ENCODE measurements at regions not wholly inside any gene's neighbourhood (a gene's known extent, or its start where the extent isn't known, plus 50 kb on each side); places are given as distances from the start of the nearest gene placed in this dataset.

DNA sequence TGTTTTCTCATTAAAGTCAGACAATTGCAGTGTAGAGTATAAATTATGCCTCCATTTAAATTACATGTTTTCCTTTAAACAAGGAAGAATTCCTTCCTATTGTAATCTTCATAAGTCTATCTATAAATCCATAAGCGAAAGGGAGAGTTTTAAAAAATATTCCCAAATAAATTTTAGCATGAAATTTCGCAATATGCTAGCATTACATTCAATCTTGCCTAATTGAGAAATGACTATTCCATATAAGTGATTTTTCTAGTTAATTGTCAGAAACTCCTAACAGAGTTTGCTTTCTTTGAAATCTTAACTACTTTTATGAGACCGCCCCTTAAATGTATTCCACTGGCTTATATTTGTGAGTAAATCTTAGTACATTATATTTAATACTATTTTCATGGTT lies 133.1 kb upstream of the CRIM1 start:
- no peak for FAIRE-seq
- Histone ChIP-seq H2AFZ (ENCODE audit: control insufficient read depth, low read depth, low read length) (no peak overlapping the region), H3K27me3 (replicated peaks in 1 of 2; ENCODE audit: control insufficient read depth in 2 of 2, insufficient read depth in 2 of 2, low read length in 1 of 2) (no peaks in the 10 kb centered on the region; a peak in 1 of 4 replicates), H3K4me2 (ENCODE audit: control insufficient read depth, insufficient read depth) (no peak overlapping the region), H4K20me1 (ENCODE audit: control insufficient read depth, insufficient read depth) (no peaks in the 10 kb centered on the region), H3K36me3 (ENCODE audit: control insufficient read depth in 2 of 2, insufficient read depth in 2 of 2, low read length in 1 of 2) (no peaks in the 10 kb centered on the region), H3K9ac (ENCODE audit: control insufficient read depth, insufficient read depth, low read length) (no peak overlapping the region), H3K27ac (ENCODE audit: control insufficient read depth, insufficient read depth) (no peak overlapping the region), H3K4me1 (ENCODE audit: control insufficient read depth, insufficient read depth, low read length) (no peaks in the 10 kb centered on the region), H3K79me2 (ENCODE audit: control insufficient read depth, insufficient read depth, low read length) (no peaks in the 10 kb centered on the region), H3K4me3 (no peak overlapping the region), H3K9me3 (replicated peaks; ENCODE audit: control insufficient read depth, insufficient read depth, low read length) (no peaks in the 10 kb centered on the region)
- SMC1A ChIA-PET (ENCODE audit: uncharacterized antibody, unreplicated experiment): no interaction called here
- CTCF ChIA-PET: no interaction called here
- DNase-seq (ENCODE audit: low read depth, low spot score): no peak
- POLR2A ChIA-PET: no interaction called here
- ATAC-seq: no peak
- 20% methylated on average over 3 of the region's 3 CpGs for WGBS (ENCODE audit: insufficient coverage, insufficient replicate concordance, low lambda C conversion rate, missing lambda C conversion rate)
- BruUV-seq (replicated peaks): no TSS peak
- intact Hi-C loops (cut with micrococcal nuclease; ENCODE audit: unreplicated experiment): no loop called here
- in situ Hi-C loops (cut with MboI): no loop called here
- RAD21 ChIA-PET (ENCODE audit: unreplicated experiment): no interaction called here
- no peak for TF ChIP-seq ASH2L (IDR thresholded peaks at IDR 0.05; ENCODE audit: borderline replicate concordance, low read depth)
- no peak for TF ChIP-seq NR2F1 (conservative IDR thresholded peaks at IDR 0.05)
- TF ChIP-seq NFYB (IDR thresholded peaks at IDR 0.05; ENCODE audit: insufficient read depth, low read depth, low read length): no peak
- TF ChIP-seq BCL11A (IDR thresholded peaks at IDR 0.05; ENCODE audit: low read depth, low read length): no peak
- no peak for TF ChIP-seq EP300 (IDR thresholded peaks at IDR 0.05; ENCODE audit: borderline replicate concordance in 1 of 2, control insufficient read depth in 1 of 2, low read depth in 2 of 2, low read length in 2 of 2)
- no peak for TF ChIP-seq ZNF622 (IDR thresholded peaks at IDR 0.05)
- TF ChIP-seq, protein P1, sequence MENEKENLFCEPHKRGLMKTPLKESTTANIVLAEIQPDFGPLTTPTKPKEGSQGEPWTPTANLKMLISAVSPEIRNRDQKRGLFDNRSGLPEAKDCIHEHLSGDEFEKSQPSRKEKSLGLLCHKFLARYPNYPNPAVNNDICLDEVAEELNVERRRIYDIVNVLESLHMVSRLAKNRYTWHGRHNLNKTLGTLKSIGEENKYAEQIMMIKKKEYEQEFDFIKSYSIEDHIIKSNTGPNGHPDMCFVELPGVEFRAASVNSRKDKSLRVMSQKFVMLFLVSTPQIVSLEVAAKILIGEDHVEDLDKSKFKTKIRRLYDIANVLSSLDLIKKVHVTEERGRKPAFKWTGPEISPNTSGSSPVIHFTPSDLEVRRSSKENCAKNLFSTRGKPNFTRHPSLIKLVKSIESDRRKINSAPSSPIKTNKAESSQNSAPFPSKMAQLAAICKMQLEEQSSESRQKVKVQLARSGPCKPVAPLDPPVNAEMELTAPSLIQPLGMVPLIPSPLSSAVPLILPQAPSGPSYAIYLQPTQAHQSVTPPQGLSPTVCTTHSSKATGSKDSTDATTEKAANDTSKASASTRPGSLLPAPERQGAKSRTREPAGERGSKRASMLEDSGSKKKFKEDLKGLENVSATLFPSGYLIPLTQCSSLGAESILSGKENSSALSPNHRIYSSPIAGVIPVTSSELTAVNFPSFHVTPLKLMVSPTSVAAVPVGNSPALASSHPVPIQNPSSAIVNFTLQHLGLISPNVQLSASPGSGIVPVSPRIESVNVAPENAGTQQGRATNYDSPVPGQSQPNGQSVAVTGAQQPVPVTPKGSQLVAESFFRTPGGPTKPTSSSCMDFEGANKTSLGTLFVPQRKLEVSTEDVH (IDR thresholded peaks at IDR 0.05; ENCODE audit: low read depth, partially characterized antibody): no peak
- TF ChIP-seq, protein P2, sequence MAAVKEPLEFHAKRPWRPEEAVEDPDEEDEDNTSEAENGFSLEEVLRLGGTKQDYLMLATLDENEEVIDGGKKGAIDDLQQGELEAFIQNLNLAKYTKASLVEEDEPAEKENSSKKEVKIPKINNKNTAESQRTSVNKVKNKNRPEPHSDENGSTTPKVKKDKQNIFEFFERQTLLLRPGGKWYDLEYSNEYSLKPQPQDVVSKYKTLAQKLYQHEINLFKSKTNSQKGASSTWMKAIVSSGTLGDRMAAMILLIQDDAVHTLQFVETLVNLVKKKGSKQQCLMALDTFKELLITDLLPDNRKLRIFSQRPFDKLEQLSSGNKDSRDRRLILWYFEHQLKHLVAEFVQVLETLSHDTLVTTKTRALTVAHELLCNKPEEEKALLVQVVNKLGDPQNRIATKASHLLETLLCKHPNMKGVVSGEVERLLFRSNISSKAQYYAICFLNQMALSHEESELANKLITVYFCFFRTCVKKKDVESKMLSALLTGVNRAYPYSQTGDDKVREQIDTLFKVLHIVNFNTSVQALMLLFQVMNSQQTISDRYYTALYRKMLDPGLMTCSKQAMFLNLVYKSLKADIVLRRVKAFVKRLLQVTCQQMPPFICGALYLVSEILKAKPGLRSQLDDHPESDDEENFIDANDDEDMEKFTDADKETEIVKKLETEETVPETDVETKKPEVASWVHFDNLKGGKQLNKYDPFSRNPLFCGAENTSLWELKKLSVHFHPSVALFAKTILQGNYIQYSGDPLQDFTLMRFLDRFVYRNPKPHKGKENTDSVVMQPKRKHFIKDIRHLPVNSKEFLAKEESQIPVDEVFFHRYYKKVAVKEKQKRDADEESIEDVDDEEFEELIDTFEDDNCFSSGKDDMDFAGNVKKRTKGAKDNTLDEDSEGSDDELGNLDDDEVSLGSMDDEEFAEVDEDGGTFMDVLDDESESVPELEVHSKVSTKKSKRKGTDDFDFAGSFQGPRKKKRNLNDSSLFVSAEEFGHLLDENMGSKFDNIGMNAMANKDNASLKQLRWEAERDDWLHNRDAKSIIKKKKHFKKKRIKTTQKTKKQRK (IDR thresholded peaks at IDR 0.05; ENCODE audit: low read depth, low read length): no peak
- no peak for TF ChIP-seq CHD2 (IDR thresholded peaks at IDR 0.05; ENCODE audit: borderline replicate concordance, low read depth, low read length)
- TF ChIP-seq, protein P3, sequence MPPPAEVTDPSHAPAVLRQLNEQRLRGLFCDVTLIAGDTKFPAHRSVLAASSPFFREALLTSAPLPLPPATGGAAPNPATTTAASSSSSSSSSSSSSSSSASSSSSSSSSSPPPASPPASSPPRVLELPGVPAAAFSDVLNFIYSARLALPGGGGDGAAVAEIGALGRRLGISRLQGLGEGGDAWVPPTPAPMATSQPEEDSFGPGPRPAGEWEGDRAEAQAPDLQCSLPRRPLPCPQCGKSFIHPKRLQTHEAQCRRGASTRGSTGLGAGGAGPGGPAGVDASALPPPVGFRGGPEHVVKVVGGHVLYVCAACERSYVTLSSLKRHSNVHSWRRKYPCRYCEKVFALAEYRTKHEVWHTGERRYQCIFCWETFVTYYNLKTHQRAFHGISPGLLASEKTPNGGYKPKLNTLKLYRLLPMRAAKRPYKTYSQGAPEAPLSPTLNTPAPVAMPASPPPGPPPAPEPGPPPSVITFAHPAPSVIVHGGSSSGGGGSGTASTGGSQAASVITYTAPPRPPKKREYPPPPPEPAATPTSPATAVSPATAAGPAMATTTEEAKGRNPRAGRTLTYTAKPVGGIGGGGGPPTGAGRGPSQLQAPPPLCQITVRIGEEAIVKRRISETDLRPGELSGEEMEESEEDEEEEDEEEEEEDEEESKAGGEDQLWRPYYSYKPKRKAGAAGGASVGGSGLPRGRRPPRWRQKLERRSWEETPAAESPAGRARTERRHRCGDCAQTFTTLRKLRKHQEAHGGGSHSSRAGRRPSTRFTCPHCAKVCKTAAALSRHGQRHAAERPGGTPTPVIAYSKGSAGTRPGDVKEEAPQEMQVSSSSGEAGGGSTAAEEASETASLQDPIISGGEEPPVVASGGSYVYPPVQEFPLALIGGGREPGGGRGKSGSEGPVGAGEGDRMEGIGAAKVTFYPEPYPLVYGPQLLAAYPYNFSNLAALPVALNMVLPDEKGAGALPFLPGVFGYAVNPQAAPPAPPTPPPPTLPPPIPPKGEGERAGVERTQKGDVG (CRISPR knock-in tag; IDR thresholded peaks at IDR 0.05): no peak
- TF ChIP-seq, protein P4, sequence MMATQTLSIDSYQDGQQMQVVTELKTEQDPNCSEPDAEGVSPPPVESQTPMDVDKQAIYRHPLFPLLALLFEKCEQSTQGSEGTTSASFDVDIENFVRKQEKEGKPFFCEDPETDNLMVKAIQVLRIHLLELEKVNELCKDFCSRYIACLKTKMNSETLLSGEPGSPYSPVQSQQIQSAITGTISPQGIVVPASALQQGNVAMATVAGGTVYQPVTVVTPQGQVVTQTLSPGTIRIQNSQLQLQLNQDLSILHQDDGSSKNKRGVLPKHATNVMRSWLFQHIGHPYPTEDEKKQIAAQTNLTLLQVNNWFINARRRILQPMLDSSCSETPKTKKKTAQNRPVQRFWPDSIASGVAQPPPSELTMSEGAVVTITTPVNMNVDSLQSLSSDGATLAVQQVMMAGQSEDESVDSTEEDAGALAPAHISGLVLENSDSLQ (IDR thresholded peaks at IDR 0.05): no peak
- TF ChIP-seq ZZZ3 (IDR thresholded peaks at IDR 0.05; ENCODE audit: control insufficient read depth, insufficient read length, low read depth): no peak
- TF ChIP-seq NFXL1 (IDR thresholded peaks at IDR 0.05; ENCODE audit: borderline replicate concordance): no peak
- no peak for TF ChIP-seq BMI1 (IDR thresholded peaks at IDR 0.05; ENCODE audit: borderline replicate concordance)
- no peak for TF ChIP-seq NRF1 (conservative IDR thresholded peaks at IDR 0.05; ENCODE audit: low read depth, low read length)

Data from GM12878 (cell line).